Heart right ventricle (tissue), 16 donors: ENCODE measurements at regions not wholly inside any gene's neighbourhood (a gene's known extent, or its start where the extent isn't known, plus 50 kb on each side); places are given as distances from the start of the nearest gene placed in this dataset.
"Not testable (repeated sequence)": the region's sequence is repeated elsewhere in the genome, so short reads cannot be mapped to it uniquely, and the experiment has no call there.

Experiments used
- ATAC-seq, 8 donors: fragments of 200-7000 bp; cut with Tn5 transposase; one replicate each; pipeline ENCODE4 v1.9.1; 2020; ENCODE audit warnings: mild to moderate bottlenecking in 8 of 8, moderate library complexity in 8 of 8, moderate number of reproducible peaks in 1 of 8
- DNase-seq, 2 donors: peaks; one replicate each; pipeline ENCODE4 v3.0.0-alpha.2; 2020
- H3K27ac ChIP-seq, 10 donors: fragments of 200-600 bp; sonication (generic) in 2 of 10; one replicate each; pipeline versions ENCODE4 v1.5.0 to v1.8.0; 2020 to 2022; ENCODE audit warnings: mild to moderate bottlenecking in 3 of 10
- H3K27me3 ChIP-seq, 7 donors: fragments of 200-600 bp; one replicate each; pipeline ENCODE4 v1.8.0; 2021 to 2022; ENCODE audit warnings: mild to moderate bottlenecking in 2 of 7
- H3K36me3 ChIP-seq, 9 donors: fragments of 200-600 bp; sonication (generic) in 1 of 9; one replicate each; pipeline versions ENCODE4 v1.5.0 to v1.8.0; 2020 to 2022; ENCODE audit warnings: mild to moderate bottlenecking in 2 of 9
- H3K4me1 ChIP-seq, 9 donors: fragments of 200-600 bp; sonication (generic) in 1 of 9; one replicate each; pipeline versions ENCODE4 v1.5.0 to v1.8.0; 2020 to 2022; ENCODE audit warnings: mild to moderate bottlenecking in 4 of 9
- H3K4me3 ChIP-seq, 10 donors: fragments of 200-600 bp; sonication (generic) in 2 of 10; one replicate each; pipeline versions ENCODE4 v1.5.0 to v1.8.0; 2020 to 2022; ENCODE audit warnings: mild to moderate bottlenecking in 7 of 10, moderate library complexity in 2 of 10
- H3K9me3 ChIP-seq, 11 donors: fragments of 200-600 bp in 10 of 11; sonication (generic) in 2 of 11; one replicate each; pipeline versions ENCODE4 v1.5.0 to v1.8.0; 2013 to 2022; ENCODE audit warnings: mild to moderate bottlenecking in 2 of 11, control low read depth in 1 of 11, moderate library complexity in 1 of 11
- WGBS, 2 donors: extraction: QIAGEN DNeasy Blood & Tissue Kit; methylation state at CpG; one replicate each; pipeline ENCODE4 v1.1.7; 2013; ENCODE audit warnings: inconsistent platforms in 1 of 2; 5-methylcytosine and 5-hydroxymethylcytosine counted together
- intact Hi-C, 10 donors: fragments of 100-400 bp; cut with DNase I; formaldehyde crosslinking; loops; one replicate each; pipeline versions ENCODE4 v1.11.1 to v1.14.2; 2022
- TF ChIP-seq, protein P1 (sequence below), 9 donors: fragments of 200-600 bp; sonication (generic) in 2 of 9; IDR thresholded peaks; one replicate each; pipeline versions ENCODE4 v1.5.0 to v1.8.0; 2021 to 2022; ENCODE audit warnings: antibody characterized with exemption in 9 of 9, mild to moderate bottlenecking in 5 of 9, moderate library complexity in 1 of 9
- donor health status: Arrhythmogenic right ventricular cardiomyopathy.
- donor health status: ischemic (EF 13 %, LVEDD 7.1; RV severe dilation, severe dysfunction).
- donor health status: healthy with polysubstance abuse.
- donor health status: DM: no; HTN: yes; CAD: no.
- donor health status: DM: no; HTN: no; CAD: no.
- donor health status: ischemic (EF 25% LVEDD 6.9; RV normal size, moderate dysfunction).
- donor health status: ischemic (EF 25% LVEDD 5.7; RV mildly dilated, moderate dysfunction).
- donor health status: healthy.
- donor health status: DM: yes; HTN: yes; CAD: no.
- donor health status: Ischemic cardiomyopathy.
- donor health status: ischemic (EF 35%, LVEDD 5.7; RV mildly dilated, moderate dysfunction).
- donor health status: nonischemic (EF 11% LVEDD 7.7; RV severe dilation, severe dysfunction).
- donor health status: DM: yes; HTN: yes; CAD: no.
- donor health status: PGD.
- donor health status: ischemic (EF 29% LVEDD 5.4; RV normal size, mild dysfunction).
- donor health status: nonischemic (EF 23%, LVEDD 6.1; RV moderate dilation, normal function).

DNA sequence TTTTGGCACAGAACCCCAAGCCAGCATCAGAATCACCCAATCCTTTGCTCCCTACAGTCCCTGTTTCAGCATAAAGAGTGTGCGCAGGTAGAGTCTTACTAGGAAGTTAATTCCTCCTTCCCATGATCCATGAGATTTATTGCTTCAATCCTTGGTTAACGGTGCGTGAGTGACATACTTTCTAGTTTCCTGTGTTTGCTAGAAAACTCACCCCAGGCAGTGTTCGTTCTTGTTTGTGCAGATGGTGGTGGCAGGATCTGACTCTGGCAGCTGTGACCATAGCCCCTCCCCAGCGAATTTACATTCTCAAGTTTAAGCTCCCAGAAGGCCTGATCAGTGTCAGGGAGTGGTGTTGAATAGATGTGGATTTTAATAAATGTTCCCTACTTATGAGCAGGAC, 106.7 kb upstream of the CCT8L2 start:
- 66 to 72% methylated on average over 5 of the region's 5 CpGs for WGBS, 2 donors
- H3K4me1 ChIP-seq: no peaks in the 10 kb centered on the region
- no peak for ATAC-seq

DNA sequence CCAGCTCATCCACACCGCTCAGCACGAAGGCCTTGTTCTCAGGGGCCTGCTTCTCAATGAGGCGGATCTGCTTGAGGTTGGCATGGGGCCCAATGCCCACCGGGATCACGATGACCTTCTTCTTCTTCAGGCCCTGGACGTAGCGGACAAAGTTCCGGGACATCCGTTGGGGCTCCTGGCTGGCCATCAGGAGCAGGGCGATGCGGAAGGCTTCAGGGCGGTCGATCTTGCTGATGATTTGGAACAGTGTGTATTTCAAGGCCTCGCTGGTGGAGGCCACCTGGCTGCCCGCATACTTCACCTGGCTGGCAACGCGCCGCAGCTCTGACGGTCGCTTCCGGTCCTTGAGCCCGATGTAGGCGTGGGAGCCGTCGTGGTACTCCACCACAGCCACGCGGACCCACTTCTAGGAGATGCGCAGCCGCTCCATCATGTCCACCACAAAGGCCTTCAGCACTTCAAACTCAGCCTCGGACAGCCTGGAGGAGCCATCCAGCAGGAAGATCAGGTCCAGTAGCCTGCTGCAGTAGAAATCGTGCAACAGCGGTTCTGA, 105.0 kb upstream of the CCT8L2 start:
- H3K4me3 ChIP-seq, H3K9me3 ChIP-seq, H3K36me3 ChIP-seq, H3K4me1 ChIP-seq, H3K27me3 ChIP-seq, intact Hi-C loops, ATAC-seq, H3K27ac ChIP-seq, DNase-seq: not testable (repeated sequence)
- 93 to 95% methylated on average over 32 of the region's 32 CpGs for WGBS, 2 donors

More for the DNA sequence above, 106.7 kb upstream of the CCT8L2 start:
- Histone ChIP-seq H3K4me3 (no peak overlapping the region), H3K9me3 (no peaks in the 10 kb centered on the region), H3K36me3 (no peaks in the 10 kb centered on the region), H3K27me3 (no peaks in the 10 kb centered on the region), H3K27ac (no peak overlapping the region)
- no peak for DNase-seq
- intact Hi-C loops: no loop called here
- TF ChIP-seq, protein P1, sequence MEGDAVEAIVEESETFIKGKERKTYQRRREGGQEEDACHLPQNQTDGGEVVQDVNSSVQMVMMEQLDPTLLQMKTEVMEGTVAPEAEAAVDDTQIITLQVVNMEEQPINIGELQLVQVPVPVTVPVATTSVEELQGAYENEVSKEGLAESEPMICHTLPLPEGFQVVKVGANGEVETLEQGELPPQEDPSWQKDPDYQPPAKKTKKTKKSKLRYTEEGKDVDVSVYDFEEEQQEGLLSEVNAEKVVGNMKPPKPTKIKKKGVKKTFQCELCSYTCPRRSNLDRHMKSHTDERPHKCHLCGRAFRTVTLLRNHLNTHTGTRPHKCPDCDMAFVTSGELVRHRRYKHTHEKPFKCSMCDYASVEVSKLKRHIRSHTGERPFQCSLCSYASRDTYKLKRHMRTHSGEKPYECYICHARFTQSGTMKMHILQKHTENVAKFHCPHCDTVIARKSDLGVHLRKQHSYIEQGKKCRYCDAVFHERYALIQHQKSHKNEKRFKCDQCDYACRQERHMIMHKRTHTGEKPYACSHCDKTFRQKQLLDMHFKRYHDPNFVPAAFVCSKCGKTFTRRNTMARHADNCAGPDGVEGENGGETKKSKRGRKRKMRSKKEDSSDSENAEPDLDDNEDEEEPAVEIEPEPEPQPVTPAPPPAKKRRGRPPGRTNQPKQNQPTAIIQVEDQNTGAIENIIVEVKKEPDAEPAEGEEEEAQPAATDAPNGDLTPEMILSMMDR (IDR thresholded peaks at IDR 0.05): no peak

DNA sequence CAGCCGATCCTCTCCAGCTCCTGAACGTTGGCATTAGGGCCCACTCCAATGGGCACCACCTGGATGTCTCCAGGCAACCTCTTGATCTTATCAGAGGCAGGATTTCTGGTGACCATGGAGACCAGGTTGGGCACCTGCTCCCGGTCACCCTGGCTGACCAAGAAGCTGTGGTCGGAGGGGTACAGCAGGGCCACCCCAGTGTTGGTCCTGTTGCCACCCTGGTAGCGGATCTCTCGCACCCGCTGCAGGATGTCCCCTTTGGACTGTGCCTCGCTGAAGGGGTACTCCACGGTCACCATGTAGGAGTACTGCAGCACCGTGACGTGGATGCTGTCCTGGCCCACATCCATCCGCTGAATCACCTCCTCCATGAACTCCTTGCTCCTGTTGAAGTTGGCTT, 104.3 kb upstream of the CCT8L2 start:
- H3K27ac ChIP-seq, H3K9me3 ChIP-seq, ATAC-seq, H3K4me3 ChIP-seq, H3K27me3 ChIP-seq, DNase-seq, H3K36me3 ChIP-seq, intact Hi-C loops, H3K4me1 ChIP-seq: not testable (repeated sequence)
- 90 to 91% methylated on average over 12 of the region's 12 CpGs for WGBS, 2 donors

DNA sequence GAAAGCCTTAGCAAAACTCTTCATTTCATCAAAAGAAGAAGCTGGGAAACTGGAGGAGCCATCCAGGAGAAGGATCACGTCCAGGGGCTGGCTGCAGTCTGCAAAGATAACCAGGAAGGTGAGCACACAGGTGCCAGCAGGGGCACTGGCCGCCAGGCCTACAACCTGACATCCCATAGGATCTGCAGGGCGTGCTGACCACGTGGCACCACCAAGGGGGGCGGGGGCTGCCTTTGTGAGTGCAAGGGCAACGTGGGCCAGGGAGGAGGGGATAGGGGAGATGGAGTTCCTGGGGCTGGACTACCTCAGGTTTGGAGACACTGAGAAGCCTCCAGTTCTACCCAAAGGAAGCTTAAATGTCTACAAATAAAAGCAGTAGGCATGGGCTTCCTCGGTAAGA, 102.7 kb upstream of the CCT8L2 start:
- no peak overlapping the region for H3K4me3 ChIP-seq
- H3K27me3 ChIP-seq: no peaks in the 10 kb centered on the region
- H3K36me3 ChIP-seq: no peaks in the 10 kb centered on the region
- TF ChIP-seq, protein P1 (IDR thresholded peaks at IDR 0.05): no peak
- intact Hi-C loops: no loop called here
- no peak overlapping the region for H3K27ac ChIP-seq
- no peaks in the 10 kb centered on the region for H3K9me3 ChIP-seq
- H3K4me1 ChIP-seq: no peaks in the 10 kb centered on the region
- 42 to 46% methylated on average over 7 of the region's 7 CpGs for WGBS, 2 donors
- ATAC-seq: no peak
- DNase-seq: no peak

DNA sequence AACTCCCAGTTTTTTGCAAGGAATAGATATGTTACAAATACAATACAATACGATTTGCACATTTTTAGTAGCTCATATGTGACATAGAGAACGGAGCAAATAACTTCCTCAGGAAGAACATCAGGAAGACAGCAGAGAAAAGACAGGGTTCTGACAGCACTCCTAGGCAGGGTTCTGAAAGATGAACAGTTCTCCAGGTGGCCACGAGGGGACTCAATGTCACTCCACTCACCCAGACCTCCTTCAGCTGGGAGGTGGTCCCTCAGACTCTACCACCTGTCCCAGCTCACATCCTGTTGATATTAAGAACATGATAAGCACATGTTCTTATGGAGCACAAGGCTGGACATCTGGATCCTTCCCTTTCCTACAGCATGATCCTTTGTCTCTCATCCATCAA, 101.1 kb upstream of the CCT8L2 start:
- H3K36me3 ChIP-seq, H3K9me3 ChIP-seq, H3K27me3 ChIP-seq, ATAC-seq, H3K27ac ChIP-seq, DNase-seq, H3K4me3 ChIP-seq, H3K4me1 ChIP-seq, intact Hi-C loops: not testable (repeated sequence)
- WGBS, 2 donors: 38 to 42% methylated on average over 3 of the region's 3 CpGs

DNA sequence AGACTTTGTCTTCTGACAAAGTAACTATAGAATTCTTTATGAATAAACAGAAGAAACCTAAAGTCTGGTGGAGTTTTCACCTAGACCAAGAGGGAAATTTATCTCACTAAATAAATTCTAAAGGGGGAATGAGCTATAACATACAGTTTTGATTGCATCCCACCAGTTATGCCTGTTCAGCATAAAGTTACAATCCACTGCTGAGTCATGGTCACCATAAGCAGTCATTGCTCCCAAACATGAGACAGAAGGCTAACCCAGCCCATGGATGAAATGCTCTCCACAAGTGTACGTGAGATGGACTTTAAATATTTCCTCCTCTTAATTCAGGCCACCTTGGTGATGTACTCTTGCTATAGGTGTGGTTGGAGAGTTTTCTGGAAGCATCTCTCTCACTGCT, 96.7 kb upstream of the CCT8L2 start:
- WGBS, 2 donors: 65% methylated on average over 1 of the region's 1 CpG
- intact Hi-C loops, ATAC-seq, H3K9me3 ChIP-seq, H3K27ac ChIP-seq, H3K27me3 ChIP-seq, H3K36me3 ChIP-seq, H3K4me1 ChIP-seq, H3K4me3 ChIP-seq, DNase-seq: not testable (repeated sequence)

DNA sequence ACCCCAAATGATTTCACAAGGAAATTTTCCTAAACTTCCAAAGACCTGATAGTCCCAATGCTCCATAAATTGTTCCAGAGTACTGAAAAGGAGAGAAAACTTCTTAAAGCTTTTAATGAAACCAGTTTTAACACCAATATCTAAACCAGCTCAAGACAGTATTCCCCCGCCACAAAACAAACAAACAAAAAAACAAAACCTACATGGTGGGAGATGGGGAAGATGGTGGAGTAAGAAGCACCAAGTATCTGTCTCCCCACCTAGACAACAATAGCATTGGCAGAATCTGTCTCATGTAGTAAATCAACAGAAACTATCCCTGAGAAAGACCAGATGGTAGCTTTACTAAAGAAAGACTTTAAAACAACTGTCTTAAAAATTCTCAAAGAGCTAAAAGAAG, 88.7 kb upstream of the CCT8L2 start:
- WGBS, 2 donors: 79 to 83% methylated on average over 1 of the region's 1 CpG
- H3K9me3 ChIP-seq, H3K4me3 ChIP-seq, H3K4me1 ChIP-seq, H3K27ac ChIP-seq, ATAC-seq, H3K27me3 ChIP-seq, intact Hi-C loops, H3K36me3 ChIP-seq, DNase-seq: not testable (repeated sequence)

DNA sequence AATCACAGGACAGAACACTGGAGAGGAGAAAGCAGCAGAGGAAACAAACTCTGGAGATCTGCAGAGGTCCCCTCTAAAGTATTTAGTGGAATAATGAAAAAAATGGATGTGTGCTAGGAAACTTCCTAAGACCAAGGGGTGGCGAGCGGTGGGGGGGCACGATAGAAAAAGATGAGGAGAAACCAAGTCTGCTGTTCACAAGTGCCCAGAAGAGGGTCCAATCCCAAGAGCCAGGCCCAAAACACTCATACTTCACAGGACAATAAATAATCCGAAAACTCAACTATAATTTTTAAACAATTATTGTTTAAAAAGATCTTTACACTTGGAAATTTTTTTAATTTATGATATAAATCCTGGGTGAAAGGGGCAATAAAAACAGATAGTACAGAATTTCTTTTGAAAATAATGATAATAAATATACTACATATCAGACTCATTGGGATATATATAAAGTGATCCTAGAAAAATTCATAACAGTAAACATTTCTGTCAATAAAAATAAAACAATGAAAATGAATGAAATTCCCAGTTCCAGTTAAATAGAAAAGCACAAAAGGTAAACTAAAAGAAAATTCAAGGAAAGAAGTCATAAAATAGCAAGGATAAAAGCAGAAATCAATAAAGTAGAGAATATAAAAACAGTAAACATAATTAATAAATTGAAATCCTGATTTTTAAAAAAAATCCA, 87.7 kb upstream of the CCT8L2 start:
- H3K9me3 ChIP-seq, H3K27me3 ChIP-seq, ATAC-seq, DNase-seq, H3K4me3 ChIP-seq, intact Hi-C loops, H3K36me3 ChIP-seq, H3K27ac ChIP-seq, H3K4me1 ChIP-seq: not testable (repeated sequence)
- 31 to 42% methylated on average over 4 of the region's 4 CpGs for WGBS, 2 donors

DNA sequence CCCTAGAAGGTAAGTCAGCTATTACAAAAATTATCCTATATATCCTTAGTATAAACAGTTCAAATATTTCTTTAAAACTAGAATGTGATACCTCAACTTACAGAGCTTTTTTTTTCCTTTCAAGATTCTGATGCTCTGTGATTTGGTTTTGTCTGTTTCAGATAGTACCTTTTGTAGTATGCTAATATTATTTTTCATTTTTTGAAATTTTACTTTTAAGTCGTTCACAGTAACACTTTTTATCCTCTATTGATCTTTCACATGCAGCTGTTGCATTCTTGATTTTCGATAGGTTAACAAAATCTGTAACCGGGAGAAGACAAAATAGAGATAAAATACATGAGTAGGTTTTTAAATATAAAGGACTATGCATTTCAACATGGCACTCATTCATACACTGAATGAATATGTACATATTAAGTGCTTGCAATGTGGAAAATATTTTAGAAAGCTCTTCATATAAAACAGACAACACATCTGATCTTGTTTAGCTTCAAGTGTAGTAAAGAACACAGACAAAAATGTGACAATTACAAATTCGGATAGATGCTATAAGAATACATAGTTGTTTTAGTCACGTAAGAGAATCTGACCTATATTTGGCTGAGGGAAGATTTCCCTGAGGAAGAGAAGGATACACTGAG, 86.7 kb upstream of the CCT8L2 start:
- H3K27ac ChIP-seq, H3K36me3 ChIP-seq, ATAC-seq, intact Hi-C loops, DNase-seq, H3K9me3 ChIP-seq, H3K4me1 ChIP-seq, H3K27me3 ChIP-seq, H3K4me3 ChIP-seq: not testable (repeated sequence)
- WGBS, 2 donors: 78 to 79% methylated on average over 5 of the region's 5 CpGs
